Fibroblast of lung (primary cell): ENCODE measurements at regions not wholly inside any gene's neighbourhood (a gene's known extent, or its start where the extent isn't known, plus 50 kb on each side); places are given as distances from the start of the nearest gene placed in this dataset.
A peak's percentile ranks its signal among the peaks of the same experiment; 100 is the strongest.

Experiments used
- DNase-seq, 2 donors: peaks; one replicate each; pipeline versions ENCODE4 v3.0.0 to v3.0.0-alpha.2; 2010; ENCODE audit warnings: low read depth in 2 of 2
- H2AFZ ChIP-seq: 2 replicates; pipeline ENCODE4 v1.5.1; 2012; ENCODE audit warnings: low read length, control low read depth, inconsistent platforms
- H3K27ac ChIP-seq: 2 replicates; pipeline ENCODE4 v1.5.1; 2011; ENCODE audit warnings: low read length, control low read depth; ENCODE audit not compliant: insufficient read depth
- H3K27me3 ChIP-seq: 2 replicates; pipeline ENCODE4 v1.5.1; 2011; ENCODE audit warnings: mild to moderate bottlenecking, low read length; ENCODE audit not compliant: control insufficient read depth, insufficient read depth
- H3K36me3 ChIP-seq: 2 replicates; pipeline ENCODE4 v1.5.1; 2011; ENCODE audit warnings: low read length; ENCODE audit not compliant: control insufficient read depth, insufficient read depth
- H3K4me1 ChIP-seq: 2 replicates; pipeline ENCODE4 v1.5.1; 2011; ENCODE audit warnings: low read length; ENCODE audit not compliant: control insufficient read depth, insufficient read depth; ENCODE audit errors: extremely low read depth
- H3K4me2 ChIP-seq: 2 replicates; pipeline ENCODE4 v1.5.1; 2011; ENCODE audit warnings: low read length, control low read depth; ENCODE audit not compliant: insufficient read depth; ENCODE audit errors: extremely low read depth
- H3K4me3 ChIP-seq, 4 experiments: fragments of 200-600 bp in 1 of 4; sonication (generic) in 1 of 4; replicated peaks in 1 of 4; 2 replicates each; pipeline ENCODE4 v1.5.1; 2011 to 2016; ENCODE audit warnings: low read length in 4 of 4, low read depth in 3 of 4, mild to moderate bottlenecking in 3 of 4, control low read depth in 2 of 4, inconsistent platforms in 1 of 4, mixed read lengths in 1 of 4; ENCODE audit not compliant: insufficient read depth in 1 of 4; ENCODE audit errors: control extremely low read depth in 1 of 4
- H3K79me2 ChIP-seq: 2 replicates; pipeline ENCODE4 v1.5.1; 2012; ENCODE audit warnings: mild to moderate bottlenecking, low read length, inconsistent platforms; ENCODE audit not compliant: control insufficient read depth, insufficient read depth
- H3K9ac ChIP-seq: 2 replicates; pipeline ENCODE4 v1.5.1; 2011; ENCODE audit warnings: mild to moderate bottlenecking, low read length, control low read depth; ENCODE audit not compliant: insufficient read depth
- H3K9me3 ChIP-seq: 2 replicates; pipeline ENCODE4 v1.5.1; 2012; ENCODE audit warnings: low read depth, low read length; ENCODE audit not compliant: control insufficient read depth, insufficient read depth
- H4K20me1 ChIP-seq: 2 replicates; pipeline ENCODE4 v1.5.1; 2011; ENCODE audit warnings: low read length; ENCODE audit not compliant: control insufficient read depth, insufficient read depth; ENCODE audit errors: extremely low read depth
- EZH2 ChIP-seq: IDR thresholded peaks from 2 replicates; pipeline ENCODE4 v1.5.1; 2012; ENCODE audit warnings: low read length, control low read depth, mild to moderate bottlenecking; ENCODE audit errors: missing control alignments
- TF ChIP-seq, protein P1 (sequence below), 2 donors: IDR thresholded peaks in 1 of 2; conservative IDR thresholded peaks in 1 of 2; 1 replicate in 1 of 2; 2 replicates in 1 of 2; pipeline ENCODE4 v1.5.1; 2011 to 2012; ENCODE audit warnings: low read length in 2 of 2, control low read depth in 1 of 2, inconsistent platforms in 1 of 2, low read depth in 1 of 2, mild to moderate bottlenecking in 1 of 2

GRCh38 chr6:30396833-30397479 lies 52.0 kb downstream of the RPP21 start:
- Histone ChIP-seq H3K9ac (no peak overlapping the region), H3K4me1 (no peaks in the 10 kb centered on the region), H3K79me2 (no peaks in the 10 kb centered on the region), H3K36me3 (no peaks in the 10 kb centered on the region), H3K27ac (no peak overlapping the region), H3K4me3 (no peak overlapping the region), H4K20me1 (no peaks in the 10 kb centered on the region), H3K4me2 (no peak overlapping the region), H3K27me3 (peaks cover 8% of the 10 kb centered on the region), H3K9me3 (no peaks in the 10 kb centered on the region), H2AFZ (no peak overlapping the region)
- TF ChIP-seq EZH2: peak; percentile 26
- TF ChIP-seq, protein P1, sequence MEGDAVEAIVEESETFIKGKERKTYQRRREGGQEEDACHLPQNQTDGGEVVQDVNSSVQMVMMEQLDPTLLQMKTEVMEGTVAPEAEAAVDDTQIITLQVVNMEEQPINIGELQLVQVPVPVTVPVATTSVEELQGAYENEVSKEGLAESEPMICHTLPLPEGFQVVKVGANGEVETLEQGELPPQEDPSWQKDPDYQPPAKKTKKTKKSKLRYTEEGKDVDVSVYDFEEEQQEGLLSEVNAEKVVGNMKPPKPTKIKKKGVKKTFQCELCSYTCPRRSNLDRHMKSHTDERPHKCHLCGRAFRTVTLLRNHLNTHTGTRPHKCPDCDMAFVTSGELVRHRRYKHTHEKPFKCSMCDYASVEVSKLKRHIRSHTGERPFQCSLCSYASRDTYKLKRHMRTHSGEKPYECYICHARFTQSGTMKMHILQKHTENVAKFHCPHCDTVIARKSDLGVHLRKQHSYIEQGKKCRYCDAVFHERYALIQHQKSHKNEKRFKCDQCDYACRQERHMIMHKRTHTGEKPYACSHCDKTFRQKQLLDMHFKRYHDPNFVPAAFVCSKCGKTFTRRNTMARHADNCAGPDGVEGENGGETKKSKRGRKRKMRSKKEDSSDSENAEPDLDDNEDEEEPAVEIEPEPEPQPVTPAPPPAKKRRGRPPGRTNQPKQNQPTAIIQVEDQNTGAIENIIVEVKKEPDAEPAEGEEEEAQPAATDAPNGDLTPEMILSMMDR (conservative IDR thresholded peaks at IDR 0.05 in 1 of 2, IDR thresholded peaks at IDR 0.05 in 1 of 2; ENCODE audit: low read depth in 1 of 2, low read length in 2 of 2): peak; percentile 74 to 83
- DNase-seq: peak; percentile 41 to 51

DNA sequence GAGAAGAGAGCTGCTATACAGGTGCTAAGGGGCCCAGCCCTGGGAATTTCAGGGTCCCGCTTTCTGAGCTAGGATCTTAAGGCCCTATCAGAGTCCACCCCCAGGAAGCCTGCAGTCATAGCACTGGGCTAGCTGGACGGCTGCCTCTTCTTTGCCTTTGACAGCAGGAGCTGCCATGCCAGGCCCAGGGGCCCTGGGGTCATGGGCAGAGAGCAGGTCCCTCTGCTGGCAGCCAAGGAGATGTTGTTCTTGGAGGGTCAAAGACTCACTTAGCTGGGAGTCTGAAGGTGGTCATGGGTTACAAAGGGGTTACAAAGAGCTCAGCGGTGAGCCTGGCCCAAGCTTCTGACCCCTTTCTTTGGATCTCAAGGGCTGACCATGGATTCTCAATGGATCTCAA lies 52.7 kb downstream of the RPP21 start:
- no peaks in the 10 kb centered on the region for H4K20me1 ChIP-seq
- H3K9me3 ChIP-seq: no peaks in the 10 kb centered on the region
- H3K4me3 ChIP-seq: no peak overlapping the region
- no peak for DNase-seq
- H3K36me3 ChIP-seq: no peaks in the 10 kb centered on the region
- peaks cover 8% of the 10 kb centered on the region for H3K27me3 ChIP-seq
- TF ChIP-seq, protein P1 (conservative IDR thresholded peaks at IDR 0.05 in 1 of 2, IDR thresholded peaks at IDR 0.05 in 1 of 2; ENCODE audit: low read depth in 1 of 2, low read length in 2 of 2): no peak
- no peak for TF ChIP-seq EZH2
- H3K27ac ChIP-seq: no peak overlapping the region
- no peaks in the 10 kb centered on the region for H3K79me2 ChIP-seq
- no peak overlapping the region for H3K4me2 ChIP-seq
- no peaks in the 10 kb centered on the region for H3K4me1 ChIP-seq
- no peak overlapping the region for H3K9ac ChIP-seq
- H2AFZ ChIP-seq: no peak overlapping the region

DNA sequence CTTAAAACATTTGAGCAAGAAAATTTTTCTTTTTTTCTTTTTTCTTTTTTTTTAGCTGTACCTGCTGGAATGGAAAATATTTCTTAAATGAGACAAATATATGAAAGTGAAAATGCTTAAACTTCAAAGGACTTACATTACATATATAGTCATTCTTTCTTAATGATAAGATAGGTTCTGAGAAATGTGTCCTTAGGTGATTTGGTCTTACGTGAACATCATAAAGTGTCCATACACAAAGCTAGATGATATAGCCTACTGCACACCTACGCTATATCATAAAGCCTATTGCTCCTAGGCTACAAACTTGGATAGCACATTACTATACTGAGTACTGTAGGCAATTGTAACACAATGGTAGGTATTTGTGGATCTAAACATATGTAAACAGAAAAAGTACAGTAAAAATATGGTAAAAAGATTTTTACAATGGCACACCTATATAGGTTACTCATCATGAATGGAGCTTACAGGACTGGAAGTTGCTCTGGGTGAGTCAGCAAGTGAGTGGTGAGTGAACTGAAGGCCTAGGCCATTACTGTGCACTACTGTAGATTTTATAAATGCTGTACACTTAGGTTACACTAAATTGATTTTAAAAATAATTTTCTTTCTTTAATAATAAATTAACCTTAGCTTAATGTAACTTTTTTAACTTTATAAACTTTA lies 54.6 kb downstream of the RPP21 start:
- Histone ChIP-seq H3K9ac (no peak overlapping the region), H3K4me3 (no peak overlapping the region), H3K27me3 (peaks cover 11% of the 10 kb centered on the region), H3K27ac (no peak overlapping the region), H3K4me2 (no peak overlapping the region), H3K36me3 (no peaks in the 10 kb centered on the region), H3K4me1 (no peaks in the 10 kb centered on the region), H3K9me3 (no peaks in the 10 kb centered on the region), H2AFZ (no peak overlapping the region), H3K79me2 (no peaks in the 10 kb centered on the region), H4K20me1 (no peaks in the 10 kb centered on the region)
- TF ChIP-seq, protein P1 (conservative IDR thresholded peaks at IDR 0.05 in 1 of 2, IDR thresholded peaks at IDR 0.05 in 1 of 2; ENCODE audit: low read depth in 1 of 2, low read length in 2 of 2): no peak
- no peak for TF ChIP-seq EZH2
- DNase-seq: peak in 1 of 2 donors; percentile 27
